ENCODE measurements at regions not wholly inside any gene's neighbourhood (a gene's known extent, or its start where the extent isn't known, plus 50 kb on each side); places are given as distances from the start of the nearest gene placed in this dataset.

DNA sequence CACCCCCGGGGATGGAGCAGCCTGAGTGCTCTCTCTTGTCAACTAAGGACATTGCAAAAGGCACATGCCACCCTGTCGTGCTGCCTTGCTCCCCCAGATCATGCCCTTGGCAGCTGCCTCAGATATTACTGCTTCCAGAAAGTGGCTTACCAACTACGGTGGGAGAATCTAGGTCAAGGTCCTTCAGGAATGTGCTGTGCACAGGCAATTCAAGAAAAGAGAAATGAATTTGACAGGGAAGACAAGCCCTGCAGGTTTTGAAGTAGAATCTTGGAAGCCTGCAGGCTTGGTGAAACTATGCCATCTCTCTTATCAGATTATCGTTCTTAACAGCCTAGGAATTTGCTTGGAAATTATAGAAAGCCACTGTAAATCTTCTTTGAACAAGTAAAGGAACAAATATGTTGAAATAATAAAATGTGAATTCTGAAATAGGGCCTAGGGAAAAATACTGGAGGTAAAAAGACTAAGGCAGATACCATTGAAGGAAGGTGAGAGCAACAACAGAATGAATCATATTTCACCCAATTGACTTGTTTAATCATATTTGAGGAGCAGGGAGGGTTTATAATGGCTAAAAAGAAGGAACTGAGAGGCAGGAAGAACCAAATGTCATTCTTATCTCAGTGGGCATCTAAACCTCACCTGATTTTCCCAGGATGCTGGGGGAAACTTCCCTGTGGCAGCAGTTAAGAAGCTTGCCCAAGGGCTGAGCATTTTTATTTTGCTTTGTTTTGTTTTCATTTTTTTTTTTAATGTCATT lies 94.0 kb upstream of the GLS start:
- TF ChIP-seq, protein P1, sequence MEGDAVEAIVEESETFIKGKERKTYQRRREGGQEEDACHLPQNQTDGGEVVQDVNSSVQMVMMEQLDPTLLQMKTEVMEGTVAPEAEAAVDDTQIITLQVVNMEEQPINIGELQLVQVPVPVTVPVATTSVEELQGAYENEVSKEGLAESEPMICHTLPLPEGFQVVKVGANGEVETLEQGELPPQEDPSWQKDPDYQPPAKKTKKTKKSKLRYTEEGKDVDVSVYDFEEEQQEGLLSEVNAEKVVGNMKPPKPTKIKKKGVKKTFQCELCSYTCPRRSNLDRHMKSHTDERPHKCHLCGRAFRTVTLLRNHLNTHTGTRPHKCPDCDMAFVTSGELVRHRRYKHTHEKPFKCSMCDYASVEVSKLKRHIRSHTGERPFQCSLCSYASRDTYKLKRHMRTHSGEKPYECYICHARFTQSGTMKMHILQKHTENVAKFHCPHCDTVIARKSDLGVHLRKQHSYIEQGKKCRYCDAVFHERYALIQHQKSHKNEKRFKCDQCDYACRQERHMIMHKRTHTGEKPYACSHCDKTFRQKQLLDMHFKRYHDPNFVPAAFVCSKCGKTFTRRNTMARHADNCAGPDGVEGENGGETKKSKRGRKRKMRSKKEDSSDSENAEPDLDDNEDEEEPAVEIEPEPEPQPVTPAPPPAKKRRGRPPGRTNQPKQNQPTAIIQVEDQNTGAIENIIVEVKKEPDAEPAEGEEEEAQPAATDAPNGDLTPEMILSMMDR (conservative IDR thresholded peaks at IDR 0.05; ENCODE audit: low read depth, low read length): no peak
- no peak for DNase-seq (ENCODE audit: low read depth)
- H3K4me3 ChIP-seq (ENCODE audit: low read depth, low read length): no peak overlapping the region

DNA sequence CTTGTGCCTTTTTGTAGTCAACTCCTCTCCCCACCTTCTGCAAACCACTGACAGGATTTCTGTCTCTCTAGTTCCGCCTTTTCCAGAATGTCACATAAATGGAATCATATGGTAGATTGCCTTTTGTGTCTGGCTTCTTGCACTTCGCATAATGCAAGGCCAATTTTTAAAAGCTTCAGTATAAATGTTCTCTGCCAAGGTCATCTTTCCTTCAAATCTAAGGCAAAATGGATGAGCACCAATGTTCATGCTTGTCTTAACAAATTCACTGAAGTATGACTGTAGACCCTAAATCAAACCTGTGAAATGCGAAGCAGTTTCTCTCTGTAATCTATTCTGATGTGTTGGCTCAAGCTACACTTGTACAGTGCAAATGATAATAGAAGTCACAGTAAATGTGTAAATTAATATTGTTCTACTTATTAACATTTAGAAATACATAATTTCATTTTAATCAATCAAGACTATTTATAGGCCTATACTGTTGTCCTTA lies 92.8 kb upstream of the GLS start:
- no peak overlapping the region for H3K4me3 ChIP-seq (ENCODE audit: low read depth, low read length)
- TF ChIP-seq, protein P1 (conservative IDR thresholded peaks at IDR 0.05; ENCODE audit: low read depth, low read length): no peak
- no peak for DNase-seq (ENCODE audit: low read depth)

DNA sequence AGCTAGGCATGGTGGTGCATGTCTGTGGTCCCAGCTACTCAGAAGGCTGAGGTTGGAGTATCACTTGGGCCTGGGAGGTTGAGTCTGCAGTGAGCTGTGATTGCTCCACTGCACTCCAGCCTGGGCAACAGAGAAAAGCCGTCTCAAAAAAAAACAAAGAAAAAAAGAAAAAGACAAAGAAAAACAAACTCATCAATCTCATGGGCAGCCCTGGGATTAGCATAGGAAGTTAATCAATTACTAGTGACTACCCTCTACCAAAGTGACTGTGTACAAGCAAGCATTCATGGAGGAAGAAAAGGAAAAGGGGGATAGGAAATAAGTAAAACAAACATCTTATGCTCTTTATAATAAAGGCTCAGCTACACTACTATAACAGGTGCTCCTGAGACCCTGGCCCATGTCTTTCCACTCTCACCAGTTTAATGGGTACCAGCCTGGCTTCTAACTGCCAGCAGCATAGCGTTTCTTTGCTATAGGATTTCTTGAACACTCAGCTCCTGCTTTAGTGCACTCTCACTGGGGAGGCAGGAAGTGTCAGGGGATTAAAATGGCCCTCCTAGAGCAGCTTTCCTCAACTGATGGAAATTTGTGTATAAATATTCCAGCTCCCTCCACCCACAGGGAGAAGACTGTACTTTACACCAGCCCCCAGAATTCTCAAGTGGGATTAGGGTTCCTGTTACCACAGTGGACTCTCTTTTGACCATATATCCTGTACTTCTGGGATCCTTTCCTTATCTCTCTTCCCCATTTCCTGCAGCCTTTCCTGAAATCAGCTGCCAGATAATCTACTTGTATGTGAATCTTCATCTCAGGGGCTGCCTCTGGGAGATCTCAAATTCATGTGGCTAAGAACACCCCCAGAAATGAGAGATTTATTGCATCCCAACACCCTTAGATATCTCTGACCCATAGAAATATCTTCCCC lies 91.3 kb upstream of the GLS start:
- no peak overlapping the region for H3K4me3 ChIP-seq (ENCODE audit: low read depth, low read length)
- DNase-seq (ENCODE audit: low read depth): peak; percentile 85
- TF ChIP-seq, protein P1 (conservative IDR thresholded peaks at IDR 0.05; ENCODE audit: low read depth, low read length): no peak

DNA sequence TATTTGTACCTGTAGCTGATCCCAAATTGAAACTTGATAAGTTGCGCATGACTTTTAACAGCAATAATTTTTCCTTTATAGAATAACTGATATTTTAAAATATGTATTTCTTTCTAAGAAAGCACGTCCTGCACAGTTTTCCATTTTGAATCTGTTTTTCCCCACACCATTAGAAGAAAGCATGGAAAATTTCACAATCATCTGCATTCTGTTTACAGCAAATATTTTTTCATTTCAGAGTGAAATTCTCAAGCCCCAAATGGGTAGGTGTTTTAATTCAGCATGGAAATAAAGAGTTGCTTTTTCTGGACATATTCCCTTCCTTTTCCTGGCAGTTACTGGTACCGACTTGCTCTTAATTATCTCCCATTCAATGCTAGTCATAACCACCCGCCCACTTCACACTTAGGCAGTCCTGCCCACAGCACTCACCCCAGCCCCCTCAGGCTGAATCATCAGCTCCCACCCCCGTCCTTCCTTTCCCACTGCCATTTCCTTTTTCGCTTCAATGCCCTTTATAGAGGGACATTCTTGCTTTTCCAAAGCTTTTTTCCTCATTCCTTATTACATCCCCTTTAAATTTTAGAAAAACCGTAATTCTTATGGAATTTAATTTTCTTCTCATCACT lies 89.2 kb upstream of the GLS start:
- no peak overlapping the region for H3K4me3 ChIP-seq (ENCODE audit: low read depth, low read length)
- DNase-seq (ENCODE audit: low read depth): peak; percentile 88
- TF ChIP-seq, protein P1 (conservative IDR thresholded peaks at IDR 0.05; ENCODE audit: low read depth, low read length): no peak

DNA sequence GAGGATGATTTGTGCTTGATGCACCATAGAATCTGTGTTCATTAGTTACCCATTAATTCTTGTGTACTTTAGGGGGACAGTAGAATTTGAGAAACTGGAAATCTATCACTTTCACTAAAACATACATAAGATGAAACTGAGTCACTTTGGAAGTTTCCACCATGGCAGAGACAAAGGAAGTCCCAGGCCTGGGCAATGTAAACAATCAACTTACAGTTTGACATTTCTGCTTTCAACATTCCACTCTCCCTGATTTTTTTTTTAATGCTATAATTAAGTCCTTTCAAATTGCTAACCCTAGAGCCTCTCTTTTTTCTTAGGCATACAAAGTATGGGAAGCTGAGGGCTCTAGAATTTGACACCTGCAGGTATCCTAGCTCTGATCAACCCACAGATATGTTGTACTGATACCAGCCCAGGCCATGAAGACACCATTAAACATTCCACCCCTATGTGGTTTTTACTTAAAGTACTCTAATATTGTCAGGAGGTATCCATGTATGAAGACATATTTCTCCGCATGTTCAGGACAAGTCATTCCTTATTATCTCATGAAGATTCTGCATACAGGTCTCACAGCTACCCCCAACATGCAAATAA lies 88.5 kb upstream of the GLS start:
- no peak overlapping the region for H3K4me3 ChIP-seq (ENCODE audit: low read depth, low read length)
- no peak for DNase-seq (ENCODE audit: low read depth)
- TF ChIP-seq, protein P1 (conservative IDR thresholded peaks at IDR 0.05; ENCODE audit: low read depth, low read length): no peak

All from epithelial cell of proximal tubule (primary cell).